Cardiac fibroblast (primary cell): ENCODE measurements at regions not wholly inside any gene's neighbourhood (a gene's known extent, or its start where the extent isn't known, plus 50 kb on each side); places are given as distances from the start of the nearest gene placed in this dataset.

Experiments
- DNase-seq, 2 donors: peaks; one replicate each; pipeline versions ENCODE4 v3.0.0 to v3.0.0-alpha.2; 2010; ENCODE audit warnings: low read depth in 2 of 2
- H3K4me3 ChIP-seq, 2 donors: replicated peaks in 1 of 2; 1 replicate in 1 of 2; 2 replicates in 1 of 2; pipeline ENCODE4 v1.5.1; 2011; ENCODE audit warnings: low read depth in 2 of 2, low read length in 2 of 2, mild to moderate bottlenecking in 2 of 2, moderate library complexity in 1 of 2
- CTCF ChIP-seq: IDR thresholded peaks from one replicate; pipeline ENCODE4 v1.5.1; 2011; ENCODE audit warnings: low read depth, mild to moderate bottlenecking, low read length, inconsistent platforms

GRCh38 chr11:87423161-87423560, 385.4 kb downstream of the TMEM135 start:
- H3K4me3 ChIP-seq, result no peak overlapping the region
- no peak for TF ChIP-seq CTCF
- no peak for DNase-seq

- no peak overlapping the region for H3K4me3 ChIP-seq
- no peak for TF ChIP-seq CTCF
- DNase-seq, result no peak
Observed at GRCh38 chr11:87422566-87422965, 384.8 kb downstream of the TMEM135 start.

GRCh38 chr11:87421422-87421821, 383.7 kb downstream of the TMEM135 start:
- TF ChIP-seq CTCF, result peak; percentile 84
- peak; percentile 89 to 92 for DNase-seq
- no peak overlapping the region for H3K4me3 ChIP-seq

- no peak for DNase-seq
- no peak for TF ChIP-seq CTCF
- H3K4me3 ChIP-seq, result no peak overlapping the region
Observed at GRCh38 chr11:87417951-87418350, 380.2 kb downstream of the TMEM135 start.

- peak in 1 of 2 donors; percentile 68 for DNase-seq
- TF ChIP-seq CTCF, result no peak
- H3K4me3 ChIP-seq, result no peak overlapping the region
Observed at GRCh38 chr11:87405843-87406242, 368.1 kb downstream of the TMEM135 start.

GRCh38 chr11:87405356-87405755, 367.6 kb downstream of the TMEM135 start:
- TF ChIP-seq CTCF, result no peak
- no peak overlapping the region for H3K4me3 ChIP-seq
- no peak for DNase-seq

- no peak for TF ChIP-seq CTCF
- H3K4me3 ChIP-seq, result no peak overlapping the region
- DNase-seq, result no peak
Observed at GRCh38 chr11:87401653-87402052, 363.9 kb downstream of the TMEM135 start.
